HepG2 (cell line): ENCODE measurements at regions not wholly inside any gene's neighbourhood (a gene's known extent, or its start where the extent isn't known, plus 50 kb on each side); places are given as distances from the start of the nearest gene placed in this dataset.

ENCODE experiments used
- HBP1 ChIP-seq: IDR thresholded peaks from 2 replicates; pipeline ENCODE4 v1.6.1; 2016; ENCODE audit warnings: low read depth, control low read depth
- HINFP ChIP-seq: sonication (generic); formaldehyde crosslinking; IDR thresholded peaks from 2 replicates; pipeline ENCODE4 v1.4.0; 2020; ENCODE audit warnings: low read depth, mild to moderate bottlenecking, missing genetic modification reagents
- KDM2A ChIP-seq: sonication (generic); formaldehyde crosslinking; IDR thresholded peaks from 2 replicates; pipeline ENCODE4 v1.4.0; 2020; ENCODE audit warnings: low read depth, missing genetic modification reagents, borderline replicate concordance
- NFKB2 ChIP-seq: sonication (generic); formaldehyde crosslinking; IDR thresholded peaks from 2 replicates; pipeline ENCODE4 v1.4.0; 2020; ENCODE audit warnings: missing genetic modification reagents, borderline replicate concordance
- SMC3 ChIP-seq: IDR thresholded peaks from 2 replicates; pipeline ENCODE4 v1.6.1; 2011; ENCODE audit warnings: low read length, improper control_type of control experiment

GRCh38 chr1:38715415-38715814 is 144.2 kb downstream of the RRAGC start:
- TF ChIP-seq NFKB2 (CRISPR knock-in tag) (no peak), HBP1 (CRISPR knock-in tag) (no peak), SMC3 (no peak), KDM2A (no peak), HINFP (CRISPR knock-in tag) (no peak)
